OCI-M2 (cell line): ENCODE measurements at regions not wholly inside any gene's neighbourhood (a gene's known extent, or its start where the extent isn't known, plus 50 kb on each side); places are given as distances from the start of the nearest gene placed in this dataset.
"Not testable (repeated sequence)": the region's sequence is repeated elsewhere in the genome, so short reads cannot be mapped to it uniquely, and the experiment has no call there.

ENCODE experiments used
- DNase-seq: peaks from one replicate; lab custom pipeline; 2025; ENCODE audit not compliant: unreplicated experiment; lab: John Stamatoyannopoulos, UW

GRCh38 chr6:170150590-170150945 lies 140.3 kb downstream of the DLL1 start:
- no peak for DNase-seq

GRCh38 chr6:170149681-170150589 lies 140.9 kb downstream of the DLL1 start:
- DNase-seq = no peak

- no peak for DNase-seq
Observed at GRCh38 chr6:170148709-170149470, 142.0 kb downstream of the DLL1 start.

GRCh38 chr6:170147832-170148708 lies 142.8 kb downstream of the DLL1 start:
- DNase-seq = no peak

GRCh38 chr6:170147056-170147787 lies 143.7 kb downstream of the DLL1 start:
- no peak for DNase-seq

GRCh38 chr6:170146640-170147039 lies 144.2 kb downstream of the DLL1 start:
- no peak for DNase-seq

- not testable (repeated sequence) for DNase-seq
Observed at GRCh38 chr6:170146131-170146530, 144.7 kb downstream of the DLL1 start.

- not testable (repeated sequence) for DNase-seq
Observed at GRCh38 chr6:170145716-170146115, 145.2 kb downstream of the DLL1 start.

GRCh38 chr6:170145272-170145592 lies 145.6 kb downstream of the DLL1 start:
- no peak for DNase-seq

- no peak for DNase-seq
Observed at GRCh38 chr6:170144571-170145271, 146.2 kb downstream of the DLL1 start.

- no peak for DNase-seq
Observed at GRCh38 chr6:170143401-170144150, 147.3 kb downstream of the DLL1 start.

- no peak for DNase-seq
Observed at GRCh38 chr6:170142559-170142958, 148.3 kb downstream of the DLL1 start.

GRCh38 chr6:170141061-170141460 lies 149.8 kb downstream of the DLL1 start:
- not testable (repeated sequence) for DNase-seq

GRCh38 chr6:170140129-170140528 lies 150.7 kb downstream of the DLL1 start:
- no peak for DNase-seq

GRCh38 chr6:170139531-170139930 lies 151.3 kb downstream of the DLL1 start:
- DNase-seq = no peak

GRCh38 chr6:170139046-170139445 lies 151.8 kb downstream of the DLL1 start:
- DNase-seq = not testable (repeated sequence)

GRCh38 chr6:170137911-170138910 lies 152.7 kb downstream of the DLL1 start:
- no peak for DNase-seq
